Calu3 (cell line): ENCODE measurements at regions not wholly inside any gene's neighbourhood (a gene's known extent, or its start where the extent isn't known, plus 50 kb on each side); places are given as distances from the start of the nearest gene placed in this dataset.

ENCODE experiments used
- BruUV-seq: library from RNA; stranded (reverse); fragments of 400-500 nt; replicated peaks from 2 replicates; lab custom pipeline; 2021; lab: Mats Ljungman, UMichigan
- CTCF ChIA-PET: fragments of 300-600 bp; sonication (Branson Sonifier 250); formaldehyde crosslinking; loops from one replicate; lab custom pipeline; 2022; ENCODE audit warnings: antibody characterized with exemption; lab: Charles Lee
- DNase-seq: peaks from one replicate; pipeline ENCODE4 v3.0.0; 2022
- H3K27ac Mint-ChIP-seq: one replicate; pipeline ENCODE4 v1.8.0; 2022; ENCODE audit warnings: mixed read lengths; ENCODE audit not compliant: unreplicated experiment
- H3K27me3 Mint-ChIP-seq: one replicate; pipeline ENCODE4 v1.8.0; 2022; ENCODE audit warnings: mixed read lengths; ENCODE audit not compliant: unreplicated experiment
- H3K36me3 Mint-ChIP-seq: one replicate; pipeline ENCODE4 v1.8.0; 2022; ENCODE audit warnings: mild to moderate bottlenecking, moderate library complexity, mixed read lengths; ENCODE audit not compliant: insufficient read depth, unreplicated experiment
- H3K4me1 Mint-ChIP-seq: one replicate; pipeline ENCODE4 v1.8.0; 2022; ENCODE audit warnings: mild to moderate bottlenecking, low read depth, mixed read lengths; ENCODE audit not compliant: unreplicated experiment
- H3K4me3 Mint-ChIP-seq: one replicate; pipeline ENCODE4 v1.8.0; 2022; ENCODE audit warnings: mild to moderate bottlenecking, low read depth, moderate library complexity, mixed read lengths; ENCODE audit not compliant: unreplicated experiment
- H3K9me3 Mint-ChIP-seq: one replicate; pipeline ENCODE4 v1.8.0; 2022; ENCODE audit warnings: low read depth, mixed read lengths; ENCODE audit not compliant: unreplicated experiment
- intact Hi-C: fragments of 100-400 bp; cut with micrococcal nuclease; formaldehyde crosslinking; loops from one replicate; pipeline ENCODE4 v1.10.0; 2022; ENCODE audit not compliant: unreplicated experiment
- TF ChIP-seq, protein P1 (sequence below): fragments of 200-600 bp; IDR thresholded peaks from one replicate; pipeline ENCODE4 v1.8.0; 2022; ENCODE audit warnings: antibody characterized with exemption; ENCODE audit not compliant: unreplicated experiment

- Mint-ChIP-seq H3K27me3 (peaks cover 64% of the 10 kb centered on the region), H3K4me1 (no peaks in the 10 kb centered on the region), H3K4me3 (no peak overlapping the region), H3K9me3 (no peaks in the 10 kb centered on the region), H3K36me3 (no peaks in the 10 kb centered on the region), H3K27ac (no peak overlapping the region)
- no peak for DNase-seq
- TF ChIP-seq, protein P1, sequence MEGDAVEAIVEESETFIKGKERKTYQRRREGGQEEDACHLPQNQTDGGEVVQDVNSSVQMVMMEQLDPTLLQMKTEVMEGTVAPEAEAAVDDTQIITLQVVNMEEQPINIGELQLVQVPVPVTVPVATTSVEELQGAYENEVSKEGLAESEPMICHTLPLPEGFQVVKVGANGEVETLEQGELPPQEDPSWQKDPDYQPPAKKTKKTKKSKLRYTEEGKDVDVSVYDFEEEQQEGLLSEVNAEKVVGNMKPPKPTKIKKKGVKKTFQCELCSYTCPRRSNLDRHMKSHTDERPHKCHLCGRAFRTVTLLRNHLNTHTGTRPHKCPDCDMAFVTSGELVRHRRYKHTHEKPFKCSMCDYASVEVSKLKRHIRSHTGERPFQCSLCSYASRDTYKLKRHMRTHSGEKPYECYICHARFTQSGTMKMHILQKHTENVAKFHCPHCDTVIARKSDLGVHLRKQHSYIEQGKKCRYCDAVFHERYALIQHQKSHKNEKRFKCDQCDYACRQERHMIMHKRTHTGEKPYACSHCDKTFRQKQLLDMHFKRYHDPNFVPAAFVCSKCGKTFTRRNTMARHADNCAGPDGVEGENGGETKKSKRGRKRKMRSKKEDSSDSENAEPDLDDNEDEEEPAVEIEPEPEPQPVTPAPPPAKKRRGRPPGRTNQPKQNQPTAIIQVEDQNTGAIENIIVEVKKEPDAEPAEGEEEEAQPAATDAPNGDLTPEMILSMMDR: no peak
- intact Hi-C loops: no loop called here
- CTCF ChIA-PET: no interaction called here
- BruUV-seq: no TSS peak
Measured at GRCh38 chr16:79509211-79509631, 91.3 kb downstream of the MAF start.

DNA sequence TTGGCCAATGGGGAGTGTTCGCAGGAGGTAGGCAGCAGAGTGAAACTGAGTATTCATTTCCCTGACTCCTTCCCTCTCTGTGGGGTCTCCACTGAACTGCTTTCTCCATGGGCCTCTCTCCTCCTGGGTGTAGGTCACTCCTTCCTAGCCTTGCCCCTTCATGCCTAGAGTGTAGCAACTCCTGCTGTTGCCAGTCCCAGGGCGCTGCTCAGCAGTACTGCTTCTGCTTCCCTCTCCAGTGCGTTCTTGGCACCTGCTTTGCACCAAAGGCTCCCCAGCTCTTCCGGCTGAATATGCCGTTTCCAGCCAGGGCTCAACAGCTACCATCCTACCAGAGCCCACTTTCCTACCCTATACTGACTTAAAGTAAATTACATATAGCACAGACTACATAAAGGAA lies 92.2 kb downstream of the MAF start:
- intact Hi-C loops: no loop called here
- Mint-ChIP-seq H3K4me1 (no peaks in the 10 kb centered on the region), H3K4me3 (no peak overlapping the region), H3K9me3 (no peaks in the 10 kb centered on the region), H3K36me3 (no peaks in the 10 kb centered on the region), H3K27me3 (peaks cover 60% of the 10 kb centered on the region), H3K27ac (no peak overlapping the region)
- TF ChIP-seq, protein P1: no peak
- no peak for DNase-seq
- no TSS peak for BruUV-seq
- CTCF ChIA-PET: no interaction called here

- no peaks in the 10 kb centered on the region for H3K4me1 Mint-ChIP-seq
- intact Hi-C loops: no loop called here
- H3K27ac Mint-ChIP-seq: no peak overlapping the region
- H3K9me3 Mint-ChIP-seq: no peaks in the 10 kb centered on the region
- peaks cover 48% of the 10 kb centered on the region for H3K27me3 Mint-ChIP-seq
- TF ChIP-seq, protein P1: no peak
- no peak for DNase-seq
- CTCF ChIA-PET: no interaction called here
- BruUV-seq: no TSS peak
- no peaks in the 10 kb centered on the region for H3K36me3 Mint-ChIP-seq
- H3K4me3 Mint-ChIP-seq: no peak overlapping the region
Measured at GRCh38 chr16:79505344-79505743, 95.2 kb downstream of the MAF start.

- H3K27me3 Mint-ChIP-seq: peaks cover 54% of the 10 kb centered on the region
- H3K9me3 Mint-ChIP-seq: no peaks in the 10 kb centered on the region
- no peaks in the 10 kb centered on the region for H3K4me1 Mint-ChIP-seq
- no TSS peak for BruUV-seq
- intact Hi-C loops: no loop called here
- no peak overlapping the region for H3K27ac Mint-ChIP-seq
- CTCF ChIA-PET: no interaction called here
- no peaks in the 10 kb centered on the region for H3K36me3 Mint-ChIP-seq
- DNase-seq: no peak
- no peak overlapping the region for H3K4me3 Mint-ChIP-seq
- TF ChIP-seq, protein P1: no peak
Measured at GRCh38 chr16:79503511-79503910, 97.0 kb downstream of the MAF start.
